GM13976 (cell line): ENCODE measurements at regions not wholly inside any gene's neighbourhood (a gene's known extent, or its start where the extent isn't known, plus 50 kb on each side); places are given as distances from the start of the nearest gene placed in this dataset.

Experiments
- DNase-seq: peaks from one replicate; pipeline ENCODE4 v3.0.0; 2012; ENCODE audit warnings: low spot score
- in situ Hi-C: fragments of 300-500 bp; cut with MboI; formaldehyde crosslinking; loops from one replicate; pipeline ENCODE4 v1.12.0; 2022; ENCODE audit warnings: low sequenced_read_pairs, mixed read lengths, inconsistent platforms; ENCODE audit not compliant: unreplicated experiment
- TF ChIP-seq, protein P1 (sequence below): IDR thresholded peaks from 2 replicates; pipeline ENCODE4 v1.5.1; 2012; ENCODE audit warnings: borderline replicate concordance, mild to moderate bottlenecking; ENCODE audit not compliant: insufficient read depth; ENCODE audit errors: extremely low read depth, missing control alignments, control extremely low read depth

DNA sequence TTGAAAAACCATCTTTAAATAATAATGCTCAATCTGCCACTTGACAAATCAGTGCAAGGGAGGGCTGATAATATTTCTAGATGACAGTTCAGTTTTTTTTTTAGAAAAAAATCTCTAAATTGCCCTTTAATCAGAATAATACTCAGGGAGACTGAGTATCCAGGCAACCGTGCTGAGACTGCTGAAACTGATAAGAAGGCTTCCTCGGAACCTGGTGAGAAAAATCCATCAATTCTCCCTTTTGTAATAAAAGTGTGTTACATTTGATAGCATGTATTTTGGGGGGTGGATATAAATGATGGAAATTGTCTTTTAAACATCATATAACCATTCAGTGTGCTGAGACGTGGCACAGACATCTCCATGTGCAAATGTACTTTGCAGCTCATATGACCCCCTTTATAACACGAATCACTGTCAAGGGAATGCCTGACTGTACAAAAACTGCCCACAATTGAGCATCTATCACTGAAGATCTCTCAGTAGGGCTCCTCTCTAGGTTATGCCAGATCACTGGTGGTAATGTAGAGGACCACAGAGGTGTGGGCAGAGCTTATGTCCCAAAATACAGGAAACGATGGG lies 491.1 kb upstream of the ADARB2 start:
- no peak for DNase-seq
- TF ChIP-seq, protein P1, sequence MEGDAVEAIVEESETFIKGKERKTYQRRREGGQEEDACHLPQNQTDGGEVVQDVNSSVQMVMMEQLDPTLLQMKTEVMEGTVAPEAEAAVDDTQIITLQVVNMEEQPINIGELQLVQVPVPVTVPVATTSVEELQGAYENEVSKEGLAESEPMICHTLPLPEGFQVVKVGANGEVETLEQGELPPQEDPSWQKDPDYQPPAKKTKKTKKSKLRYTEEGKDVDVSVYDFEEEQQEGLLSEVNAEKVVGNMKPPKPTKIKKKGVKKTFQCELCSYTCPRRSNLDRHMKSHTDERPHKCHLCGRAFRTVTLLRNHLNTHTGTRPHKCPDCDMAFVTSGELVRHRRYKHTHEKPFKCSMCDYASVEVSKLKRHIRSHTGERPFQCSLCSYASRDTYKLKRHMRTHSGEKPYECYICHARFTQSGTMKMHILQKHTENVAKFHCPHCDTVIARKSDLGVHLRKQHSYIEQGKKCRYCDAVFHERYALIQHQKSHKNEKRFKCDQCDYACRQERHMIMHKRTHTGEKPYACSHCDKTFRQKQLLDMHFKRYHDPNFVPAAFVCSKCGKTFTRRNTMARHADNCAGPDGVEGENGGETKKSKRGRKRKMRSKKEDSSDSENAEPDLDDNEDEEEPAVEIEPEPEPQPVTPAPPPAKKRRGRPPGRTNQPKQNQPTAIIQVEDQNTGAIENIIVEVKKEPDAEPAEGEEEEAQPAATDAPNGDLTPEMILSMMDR = no peak
- in situ Hi-C loops = no loop called here

DNA sequence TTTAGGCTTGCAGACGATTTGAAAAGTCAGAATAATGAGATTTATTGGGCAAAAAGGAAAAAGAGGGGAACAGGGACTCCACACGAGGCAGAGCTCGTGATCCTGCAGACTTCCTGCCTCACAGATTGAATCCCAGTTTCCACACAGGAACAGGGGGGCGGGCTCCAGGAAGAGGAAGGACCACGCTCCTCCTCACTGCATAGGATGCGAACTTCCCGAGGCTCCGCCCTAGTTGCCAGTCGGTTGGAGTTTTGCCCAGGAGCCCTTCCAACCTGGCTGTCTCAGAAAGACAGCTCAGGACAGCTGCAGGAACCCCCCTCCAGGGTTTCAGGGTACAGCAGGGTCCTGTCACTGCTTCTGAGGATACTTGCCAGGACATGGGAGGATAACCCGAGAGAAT lies 488.3 kb upstream of the ADARB2 start:
- in situ Hi-C loops = no loop called here
- TF ChIP-seq, protein P1 = no peak
- DNase-seq = no peak

DNA sequence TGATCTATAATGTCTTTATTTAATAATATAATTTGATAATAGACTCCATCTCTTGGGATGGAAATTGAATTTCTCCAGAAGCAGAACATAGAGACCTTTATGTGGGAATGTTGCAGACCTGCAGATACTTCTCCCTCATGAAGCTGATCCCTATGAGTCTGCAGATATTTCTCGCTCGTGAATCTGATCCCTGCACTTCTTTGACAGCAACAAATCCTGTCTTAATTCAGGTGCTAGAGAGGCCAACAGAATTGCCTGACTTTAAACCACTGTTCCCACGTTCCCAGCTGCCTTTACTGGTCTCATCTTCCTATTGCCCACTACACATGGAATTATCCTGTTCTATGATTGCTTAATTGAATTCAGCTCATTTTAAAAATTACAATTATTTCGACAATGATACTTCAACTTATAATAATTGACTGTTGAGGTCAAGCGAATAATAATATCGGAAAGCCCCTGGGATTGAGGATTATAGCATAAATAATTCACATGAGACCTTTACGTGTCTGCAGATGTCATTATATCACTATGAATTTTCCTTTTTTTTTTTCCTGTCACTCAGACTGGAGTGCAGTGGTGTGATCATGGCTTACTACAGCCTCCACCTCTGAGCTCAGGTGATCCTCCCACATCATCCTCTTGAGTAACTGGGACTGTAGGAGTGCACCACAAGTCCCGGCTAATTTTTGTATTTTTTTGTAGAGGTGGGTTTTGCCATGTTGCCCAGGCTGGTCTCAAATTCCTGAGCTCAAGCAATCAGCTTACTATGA lies 486.4 kb upstream of the ADARB2 start:
- in situ Hi-C loops = no loop called here
- TF ChIP-seq, protein P1 = no peak
- DNase-seq = no peak

DNA sequence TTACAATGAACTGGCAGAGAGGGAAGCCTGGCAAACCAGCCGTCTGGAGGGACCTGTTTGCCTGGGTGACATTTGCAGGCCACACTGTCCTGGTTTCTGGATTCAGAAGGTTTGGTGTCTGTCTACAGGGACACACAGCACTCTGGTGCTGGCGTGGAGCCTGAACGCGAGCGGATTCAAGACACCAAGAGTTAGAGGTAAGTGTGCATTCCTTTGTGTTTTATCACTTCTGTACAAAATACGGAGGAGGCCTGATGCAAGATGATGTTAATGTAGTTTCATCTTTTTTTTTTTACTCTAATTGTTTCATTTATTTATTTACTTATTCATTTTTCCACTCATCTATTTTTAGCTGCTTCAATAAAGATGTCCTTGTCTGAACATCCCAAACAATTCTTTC lies 485.3 kb upstream of the ADARB2 start:
- no peak for DNase-seq

DNA sequence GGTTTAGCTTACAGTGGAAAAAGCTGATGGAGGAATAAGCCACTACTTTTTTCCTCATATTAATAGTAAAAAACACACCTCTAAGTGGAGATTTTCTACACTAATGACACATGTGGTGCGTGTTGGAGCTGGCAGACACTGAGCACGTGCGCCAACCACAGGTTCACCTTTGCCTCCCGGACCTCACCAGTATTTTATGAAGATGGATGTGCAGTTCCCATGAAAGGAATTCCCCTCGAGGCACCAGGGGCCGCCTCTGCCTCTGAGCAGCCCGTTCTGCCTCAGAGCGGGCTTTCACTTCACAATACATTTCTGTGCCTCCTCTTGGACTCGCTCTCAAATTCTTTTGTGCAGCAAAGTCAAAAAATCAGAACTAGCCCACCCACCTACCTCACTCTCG lies 477.5 kb upstream of the ADARB2 start:
- TF ChIP-seq, protein P1 = no peak
- in situ Hi-C loops = no loop called here
- DNase-seq = no peak

More for the DNA sequence above, 485.3 kb upstream of the ADARB2 start:
- in situ Hi-C loops = no loop called here
- TF ChIP-seq, protein P1 = no peak

DNA sequence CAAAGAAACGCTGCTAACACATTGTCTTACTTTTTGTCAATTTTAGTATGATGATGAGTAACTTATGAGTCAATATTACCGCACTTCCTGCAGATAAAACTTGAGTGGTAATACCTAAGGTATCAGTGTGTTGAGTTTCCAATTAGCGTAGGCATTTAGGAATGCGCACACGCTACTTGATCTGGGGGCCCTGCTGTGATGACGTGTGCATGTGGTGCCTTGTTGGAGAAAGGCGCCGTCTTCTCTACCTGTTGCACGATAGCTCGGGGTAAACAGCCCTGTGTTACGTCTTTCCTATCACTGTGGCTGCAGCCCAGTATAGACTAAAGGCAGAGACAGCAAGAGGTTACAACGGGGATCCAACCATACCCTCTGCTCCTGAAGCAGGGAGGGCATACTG lies 476.8 kb upstream of the ADARB2 start:
- TF ChIP-seq, protein P1 = no peak
- DNase-seq = no peak
- in situ Hi-C loops = no loop called here
